ENCODE measurements at regions not wholly inside any gene's neighbourhood (a gene's known extent, or its start where the extent isn't known, plus 50 kb on each side); places are given as distances from the start of the nearest gene placed in this dataset.

- CTCF ChIA-PET, result no interaction called here
Observed at GRCh38 chr16:76970087-76970744, 220.8 kb upstream of the MON1B start.

DNA sequence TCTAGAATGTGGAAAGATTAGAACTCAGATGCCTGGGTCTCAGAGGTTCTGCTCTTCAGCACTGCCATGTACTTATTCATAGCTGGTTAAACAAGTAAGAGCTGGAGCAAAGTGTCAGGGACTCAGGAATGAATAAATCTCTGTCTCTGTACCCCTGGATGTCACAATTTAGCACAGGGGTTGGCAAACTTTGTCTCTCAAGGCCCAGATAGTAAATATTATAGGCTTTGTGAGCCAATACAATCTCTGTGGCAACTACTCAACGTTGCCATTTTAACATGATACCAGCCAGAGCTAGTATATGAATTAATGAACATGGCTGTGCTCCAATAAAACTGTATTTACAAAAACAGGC, 220.3 kb upstream of the MON1B start:
- ChIA-PET CTCF (no interaction called here), POLR2A (no interaction called here)
- Histone ChIP-seq H3K4me1 (ENCODE audit: control insufficient read depth, insufficient read depth, low read length) (no peaks in the 10 kb centered on the region), H3K36me3 (ENCODE audit: control insufficient read depth, insufficient read depth, low read length) (no peaks in the 10 kb centered on the region), H3K27me3 (ENCODE audit: control insufficient read depth, insufficient read depth, low read length) (no peaks in the 10 kb centered on the region), H3K27ac (ENCODE audit: low read length) (no peak overlapping the region), H3K9me3 (ENCODE audit: control insufficient read depth, insufficient read depth, low read depth, low read length) (no peaks in the 10 kb centered on the region), H3K4me3 (ENCODE audit: low read depth in 2 of 2, low read length in 2 of 2) (no peak overlapping the region)
- TF ChIP-seq TCF7L2 (IDR thresholded peaks at IDR 0.05; ENCODE audit: low read depth, low read length) (no peak), POLR2AphosphoS5 (IDR thresholded peaks at IDR 0.05; ENCODE audit: low read depth, low read length) (no peak), CTCF (IDR thresholded peaks at IDR 0.05) (no peak), SIN3A (IDR thresholded peaks at IDR 0.05; ENCODE audit: borderline replicate concordance, insufficient read depth, low read depth, low read length) (no peak)
- TF ChIP-seq, protein P1, sequence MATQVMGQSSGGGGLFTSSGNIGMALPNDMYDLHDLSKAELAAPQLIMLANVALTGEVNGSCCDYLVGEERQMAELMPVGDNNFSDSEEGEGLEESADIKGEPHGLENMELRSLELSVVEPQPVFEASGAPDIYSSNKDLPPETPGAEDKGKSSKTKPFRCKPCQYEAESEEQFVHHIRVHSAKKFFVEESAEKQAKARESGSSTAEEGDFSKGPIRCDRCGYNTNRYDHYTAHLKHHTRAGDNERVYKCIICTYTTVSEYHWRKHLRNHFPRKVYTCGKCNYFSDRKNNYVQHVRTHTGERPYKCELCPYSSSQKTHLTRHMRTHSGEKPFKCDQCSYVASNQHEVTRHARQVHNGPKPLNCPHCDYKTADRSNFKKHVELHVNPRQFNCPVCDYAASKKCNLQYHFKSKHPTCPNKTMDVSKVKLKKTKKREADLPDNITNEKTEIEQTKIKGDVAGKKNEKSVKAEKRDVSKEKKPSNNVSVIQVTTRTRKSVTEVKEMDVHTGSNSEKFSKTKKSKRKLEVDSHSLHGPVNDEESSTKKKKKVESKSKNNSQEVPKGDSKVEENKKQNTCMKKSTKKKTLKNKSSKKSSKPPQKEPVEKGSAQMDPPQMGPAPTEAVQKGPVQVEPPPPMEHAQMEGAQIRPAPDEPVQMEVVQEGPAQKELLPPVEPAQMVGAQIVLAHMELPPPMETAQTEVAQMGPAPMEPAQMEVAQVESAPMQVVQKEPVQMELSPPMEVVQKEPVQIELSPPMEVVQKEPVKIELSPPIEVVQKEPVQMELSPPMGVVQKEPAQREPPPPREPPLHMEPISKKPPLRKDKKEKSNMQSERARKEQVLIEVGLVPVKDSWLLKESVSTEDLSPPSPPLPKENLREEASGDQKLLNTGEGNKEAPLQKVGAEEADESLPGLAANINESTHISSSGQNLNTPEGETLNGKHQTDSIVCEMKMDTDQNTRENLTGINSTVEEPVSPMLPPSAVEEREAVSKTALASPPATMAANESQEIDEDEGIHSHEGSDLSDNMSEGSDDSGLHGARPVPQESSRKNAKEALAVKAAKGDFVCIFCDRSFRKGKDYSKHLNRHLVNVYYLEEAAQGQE (IDR thresholded peaks at IDR 0.05; ENCODE audit: insufficient read depth in 1 of 2, low read depth in 2 of 2, low read length in 1 of 2), result no peak
- intact Hi-C loops (cut with micrococcal nuclease; ENCODE audit: unreplicated experiment) (no loop called here), in situ Hi-C loops (cut with HindIII; ENCODE audit: low pct_unique_long_range_greater_than_20kb, low sequenced_read_pairs) (no loop called here)
- DNase-seq (ENCODE audit: low read depth, low spot score), result no peak
- no peak for ATAC-seq
- no TSS peak for BruUV-seq (replicated peaks)

More at GRCh38 chr16:76970087-76970744, 220.8 kb upstream of the MON1B start:
- POLR2A ChIA-PET, result no interaction called here
- H3K9me3 ChIP-seq (ENCODE audit: control insufficient read depth, insufficient read depth, low read depth, low read length), result no peaks in the 10 kb centered on the region
- intact Hi-C loops (cut with micrococcal nuclease; ENCODE audit: unreplicated experiment), result no loop called here
- TF ChIP-seq, protein P1 (IDR thresholded peaks at IDR 0.05; ENCODE audit: insufficient read depth in 1 of 2, low read depth in 2 of 2, low read length in 1 of 2), result no peak
- TF ChIP-seq SIN3A (IDR thresholded peaks at IDR 0.05; ENCODE audit: borderline replicate concordance, insufficient read depth, low read depth, low read length) (no peak), POLR2AphosphoS5 (IDR thresholded peaks at IDR 0.05; ENCODE audit: low read depth, low read length) (no peak), TCF7L2 (IDR thresholded peaks at IDR 0.05; ENCODE audit: low read depth, low read length) (no peak), CTCF (IDR thresholded peaks at IDR 0.05) (no peak)
- BruUV-seq (replicated peaks), result no TSS peak
- no peaks in the 10 kb centered on the region for H3K4me1 ChIP-seq (ENCODE audit: control insufficient read depth, insufficient read depth, low read length)
- no peaks in the 10 kb centered on the region for H3K27me3 ChIP-seq (ENCODE audit: control insufficient read depth, insufficient read depth, low read length)
- peak; percentile 42 for DNase-seq (ENCODE audit: low read depth, low spot score)
- H3K36me3 ChIP-seq (ENCODE audit: control insufficient read depth, insufficient read depth, low read length), result no peaks in the 10 kb centered on the region
- ATAC-seq, result no peak
- in situ Hi-C loops (cut with HindIII; ENCODE audit: low pct_unique_long_range_greater_than_20kb, low sequenced_read_pairs), result no loop called here
- H3K4me3 ChIP-seq (ENCODE audit: low read depth in 2 of 2, low read length in 2 of 2), result no peak overlapping the region
- H3K27ac ChIP-seq (ENCODE audit: low read length), result no peak overlapping the region
